A549 (cell line): ENCODE measurements at regions not wholly inside any gene's neighbourhood (a gene's known extent, or its start where the extent isn't known, plus 50 kb on each side); places are given as distances from the start of the nearest gene placed in this dataset.

Source experiments
- ATAC-seq, 2 experiments: fragments of 200-7000 bp in 1 of 2; fragments of >200 bp in 1 of 2; cut with Nextera tagmentation in 1 of 2; cut with Tn5 transposase in 1 of 2; 3 replicates each; pipeline versions ENCODE4 v1.8.0 to v1.9.1; 2018 to 2020; ENCODE audit warnings: mild to moderate bottlenecking in 1 of 2, moderate library complexity in 1 of 2
- CTCF ChIA-PET: fragments of 300-600 bp; sonication (Branson Sonifier 250); formaldehyde crosslinking; extraction: SDS; loops from one replicate; lab custom pipeline; 2021; ENCODE audit warnings: antibody characterized with exemption, inconsistent platforms; lab: Yijun Ruan, JAX
- POLR2A ChIA-PET: fragments of 350-600 bp; formaldehyde crosslinking; extraction: SDS; loops from one replicate; lab custom pipeline; 2021; ENCODE audit warnings: antibody characterized with exemption, inconsistent platforms; lab: Yijun Ruan, JAX
- DNase-seq, 2 experiments: peaks; one replicate each; pipeline versions ENCODE4 v3.0.0 to v3.0.0-alpha.2; 2011 to 2016; ENCODE audit warnings: low read depth in 1 of 2, low spot score in 1 of 2
- FAIRE-seq: peaks from 2 replicates; lab custom pipeline; 2011; peaks lifted over from hg19 to GRCh38; lab: Jason Lieb, UNC
- H3K27ac ChIP-seq, 2 experiments: fragments of >200 bp; sonication (Bioruptor Twin); formaldehyde crosslinking; 3 replicates each; pipeline ENCODE4 v1.5.1; 2016 to 2017
- H3K4me1 ChIP-seq: fragments of >200 bp; sonication (Bioruptor Twin); formaldehyde crosslinking; 3 replicates; pipeline ENCODE4 v1.6.1; 2016
- H3K4me2 ChIP-seq: fragments of >200 bp; sonication (Bioruptor Twin); formaldehyde crosslinking; 3 replicates; pipeline ENCODE4 v1.6.1; 2016
- H3K4me3 ChIP-seq: fragments of >200 bp; sonication (Bioruptor Twin); formaldehyde crosslinking; 3 replicates; pipeline ENCODE4 v1.5.1; 2016
- H3K9me3 ChIP-seq: fragments of >200 bp; sonication (Bioruptor Twin); formaldehyde crosslinking; 3 replicates; pipeline ENCODE4 v1.6.1; 2016
- CBX2 ChIP-seq: fragments of 200-600 bp; sonication (generic); IDR thresholded peaks from 2 replicates; pipeline ENCODE4 v1.6.1; 2016; ENCODE audit warnings: low read depth, mild to moderate bottlenecking, borderline replicate concordance
- CEBPB ChIP-seq, 2 experiments: fragments of >200 bp in 1 of 2; sonication (Bioruptor Twin) in 1 of 2; formaldehyde crosslinking in 1 of 2; IDR thresholded peaks; 2 replicates each; pipeline ENCODE4 v1.6.1; 2012 to 2016
- CHD4 ChIP-seq: fragments of 200-600 bp; sonication (generic); IDR thresholded peaks from 2 replicates; pipeline ENCODE4 v1.6.1; 2016; ENCODE audit warnings: antibody characterized with exemption, mild to moderate bottlenecking, borderline replicate concordance
- CTCF ChIP-seq: fragments of >200 bp; sonication (Bioruptor Twin); formaldehyde crosslinking; IDR thresholded peaks from 3 replicates; pipeline ENCODE4 v1.5.1; 2016
- E2F6 ChIP-seq: IDR thresholded peaks from 2 replicates; pipeline ENCODE4 v1.6.1; 2012; ENCODE audit warnings: low read depth, borderline replicate concordance
- EHF ChIP-seq: fragments of 250-450 bp; sonication (Bioruptor Pico); IDR thresholded peaks from 2 replicates; pipeline ENCODE4 v1.5.0; 2020; ENCODE audit warnings: mild to moderate bottlenecking
- EP300 ChIP-seq, 2 experiments: fragments of >200 bp; sonication (Bioruptor Twin); formaldehyde crosslinking; IDR thresholded peaks; 2 replicates in 1 of 2; 3 replicates in 1 of 2; pipeline ENCODE4 v1.6.1; 2016 to 2017
- ESRRA ChIP-seq: fragments of 150-350 bp; IDR thresholded peaks from 2 replicates; pipeline ENCODE4 v1.6.1; 2014; ENCODE audit warnings: mild to moderate bottlenecking, low read length, borderline replicate concordance
- FOSB ChIP-seq: fragments of 250-450 bp; sonication (Bioruptor Pico); IDR thresholded peaks from 2 replicates; pipeline ENCODE4 v1.5.0; 2020; ENCODE audit warnings: mild to moderate bottlenecking, moderate library complexity
- HEYL ChIP-seq: fragments of 250-450 bp; sonication (Bioruptor Pico); IDR thresholded peaks from 2 replicates; pipeline ENCODE4 v1.8.0; 2021; ENCODE audit warnings: mild to moderate bottlenecking, moderate library complexity
- HOXB13 ChIP-seq: fragments of 250-450 bp; sonication (Bioruptor Pico); IDR thresholded peaks from 2 replicates; pipeline ENCODE4 v1.5.0; 2020; ENCODE audit warnings: low read depth, mild to moderate bottlenecking, moderate library complexity
- JUN ChIP-seq, 2 experiments: fragments of >200 bp; sonication (Bioruptor Twin); formaldehyde crosslinking; IDR thresholded peaks; 2 replicates in 1 of 2; 3 replicates in 1 of 2; pipeline ENCODE4 v1.6.1; 2016 to 2017
- KDM1A ChIP-seq: fragments of 200-600 bp; sonication (generic); IDR thresholded peaks from 2 replicates; pipeline ENCODE4 v1.6.1; 2016; ENCODE audit warnings: low read depth, mild to moderate bottlenecking
- KDM5A ChIP-seq: fragments of 200-600 bp; sonication (generic); IDR thresholded peaks from 2 replicates; pipeline ENCODE4 v1.6.1; 2016; ENCODE audit warnings: antibody characterized with exemption, mild to moderate bottlenecking
- MYC ChIP-seq: IDR thresholded peaks from 2 replicates; pipeline ENCODE4 v1.6.1; 2012; ENCODE audit warnings: mild to moderate bottlenecking, inconsistent platforms, low read length, improper control_type of control experiment, borderline replicate concordance
- NFE2L2 ChIP-seq: fragments of 150-350 bp; conservative IDR thresholded peaks from 2 replicates; pipeline ENCODE4 v1.6.1; 2014; ENCODE audit warnings: low read length
- NPAS2 ChIP-seq: fragments of 250-450 bp; sonication (Bioruptor Pico); IDR thresholded peaks from 2 replicates; pipeline ENCODE4 v1.8.0; 2022; ENCODE audit warnings: mild to moderate bottlenecking, moderate library complexity, borderline replicate concordance
- PBX3 ChIP-seq: IDR thresholded peaks from 2 replicates; pipeline ENCODE4 v1.6.1; 2012
- PHF8 ChIP-seq: fragments of 200-600 bp; sonication (generic); IDR thresholded peaks from 2 replicates; pipeline ENCODE4 v1.6.1; 2016; ENCODE audit warnings: low read depth, mild to moderate bottlenecking, antibody characterized with exemption, moderate library complexity, borderline replicate concordance
- POLR2AphosphoS2 ChIP-seq: conservative IDR thresholded peaks from 2 replicates; pipeline ENCODE4 v1.6.1; 2012; ENCODE audit warnings: low read length, improper control_type of control experiment, inconsistent platforms
- RCOR1 ChIP-seq: fragments of 150-350 bp; IDR thresholded peaks from 2 replicates; pipeline ENCODE4 v1.6.1; 2014; ENCODE audit warnings: antibody characterized with exemption, low read length, low read depth
- RNF2 ChIP-seq: fragments of 200-600 bp; sonication (generic); IDR thresholded peaks from 2 replicates; pipeline ENCODE4 v1.6.1; 2016; ENCODE audit warnings: low read depth, mild to moderate bottlenecking, antibody characterized with exemption, moderate library complexity, borderline replicate concordance
- SMC3 ChIP-seq: fragments of >200 bp; sonication (Bioruptor Twin); formaldehyde crosslinking; IDR thresholded peaks from 3 replicates; pipeline ENCODE4 v1.6.1; 2018; ENCODE audit warnings: inconsistent platforms
- SREBF2 ChIP-seq: fragments of 450-650 bp; IDR thresholded peaks from 2 replicates; pipeline ENCODE4 v1.6.1; 2014; ENCODE audit warnings: mild to moderate bottlenecking, moderate library complexity
- TP53 ChIP-seq: fragments of 250-450 bp; sonication (Bioruptor Pico); IDR thresholded peaks from 2 replicates; pipeline ENCODE4 v1.5.0; 2021; ENCODE audit warnings: mild to moderate bottlenecking, moderate library complexity
- USF2 ChIP-seq: fragments of 450-650 bp; IDR thresholded peaks from 2 replicates; pipeline ENCODE4 v1.6.1; 2014; ENCODE audit warnings: antibody characterized with exemption
- WGBS: methylation state at CpG from one replicate; pipeline ENCODE4 v1.1.6; 2017; ENCODE audit errors: missing lambda C conversion rate; 5-methylcytosine and 5-hydroxymethylcytosine counted together

GRCh38 chr22:48319321-48320047, 1508.2 kb downstream of the BRD1 start:
- no peak overlapping the region for H3K4me2 ChIP-seq
- no peaks in the 10 kb centered on the region for H3K9me3 ChIP-seq
- no peak overlapping the region for H3K27ac ChIP-seq
- DNase-seq (no peak), ATAC-seq (no peak), FAIRE-seq (no peak)
- no peak for TF ChIP-seq MYC
- TF ChIP-seq SMC3 = no peak
- TF ChIP-seq EP300 (IDR thresholded peaks at IDR 0.05) = no peak
- no peak for TF ChIP-seq RCOR1
- no peak for TF ChIP-seq RNF2
- TF ChIP-seq E2F6 = no peak
- no peak for TF ChIP-seq EHF (CRISPR knock-in tag)
- no peak for TF ChIP-seq FOSB (CRISPR knock-in tag)
- TF ChIP-seq CHD4 = no peak
- TF ChIP-seq HEYL (CRISPR knock-in tag) = no peak
- TF ChIP-seq CEBPB (IDR thresholded peaks at IDR 0.05) = no peak
- TF ChIP-seq PHF8 = no peak
- TF ChIP-seq KDM5A = no peak
- TF ChIP-seq TP53 (CRISPR knock-in tag) = no peak
- TF ChIP-seq CTCF = no peak
- TF ChIP-seq USF2 = no peak
- no peak for TF ChIP-seq HOXB13 (CRISPR knock-in tag)
- TF ChIP-seq KDM1A = no peak
- whole genome bisulfite sequencing = 71% methylated on average over 6 of the region's 14 CpGs
- ChIA-PET CTCF (no interaction called here), POLR2A (no interaction called here)
- no peak overlapping the region for H3K4me3 ChIP-seq
- no peaks in the 10 kb centered on the region for H3K4me1 ChIP-seq

GRCh38 chr22:48318575-48319320, 1508.9 kb downstream of the BRD1 start:
- TF ChIP-seq CTCF (no peak), RNF2 (no peak), POLR2AphosphoS2 (no peak), PBX3 (no peak), JUN (IDR thresholded peaks at IDR 0.05) (no peak), NFE2L2 (no peak), KDM5A (no peak), SREBF2 (no peak), CBX2 (no peak), CEBPB (IDR thresholded peaks at IDR 0.05) (no peak), NPAS2 (CRISPR knock-in tag) (no peak), ESRRA (no peak), EP300 (IDR thresholded peaks at IDR 0.05) (no peak)
- no peak for ATAC-seq
- H3K4me1 ChIP-seq = no peaks in the 10 kb centered on the region
- WGBS = 87% methylated on average over 11 of the region's 13 CpGs
- ChIA-PET CTCF (no interaction called here), POLR2A (no interaction called here)
- no peak for DNase-seq
- H3K4me2 ChIP-seq = no peak overlapping the region
- no peaks in the 10 kb centered on the region for H3K9me3 ChIP-seq
- no peak for FAIRE-seq
- H3K4me3 ChIP-seq = no peak overlapping the region
- no peak overlapping the region for H3K27ac ChIP-seq
